ENCODE measurements at regions not wholly inside any gene's neighbourhood (a gene's known extent, or its start where the extent isn't known, plus 50 kb on each side); places are given as distances from the start of the nearest gene placed in this dataset.

DNA sequence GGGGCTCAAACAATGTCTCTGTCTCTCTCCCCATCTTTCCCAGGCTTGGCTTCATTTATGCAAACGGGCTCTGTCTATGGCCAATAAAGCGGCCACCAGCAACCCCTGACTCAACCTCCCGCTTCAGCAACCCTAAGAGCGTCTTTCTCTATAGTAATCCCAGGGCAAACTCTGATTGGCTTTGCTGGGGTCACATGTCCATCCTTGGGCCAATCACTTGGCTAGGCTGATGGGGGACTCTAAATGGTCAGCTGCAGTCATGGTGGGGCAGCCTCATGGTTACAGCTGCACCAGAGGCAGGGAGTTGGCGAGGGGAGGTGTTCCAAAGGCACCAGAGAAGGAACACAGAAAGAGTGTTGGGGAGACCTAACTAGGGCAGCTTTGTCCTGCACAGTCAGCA, 68.5 kb upstream of the BLCAP start:
- TF ChIP-seq, protein P1, sequence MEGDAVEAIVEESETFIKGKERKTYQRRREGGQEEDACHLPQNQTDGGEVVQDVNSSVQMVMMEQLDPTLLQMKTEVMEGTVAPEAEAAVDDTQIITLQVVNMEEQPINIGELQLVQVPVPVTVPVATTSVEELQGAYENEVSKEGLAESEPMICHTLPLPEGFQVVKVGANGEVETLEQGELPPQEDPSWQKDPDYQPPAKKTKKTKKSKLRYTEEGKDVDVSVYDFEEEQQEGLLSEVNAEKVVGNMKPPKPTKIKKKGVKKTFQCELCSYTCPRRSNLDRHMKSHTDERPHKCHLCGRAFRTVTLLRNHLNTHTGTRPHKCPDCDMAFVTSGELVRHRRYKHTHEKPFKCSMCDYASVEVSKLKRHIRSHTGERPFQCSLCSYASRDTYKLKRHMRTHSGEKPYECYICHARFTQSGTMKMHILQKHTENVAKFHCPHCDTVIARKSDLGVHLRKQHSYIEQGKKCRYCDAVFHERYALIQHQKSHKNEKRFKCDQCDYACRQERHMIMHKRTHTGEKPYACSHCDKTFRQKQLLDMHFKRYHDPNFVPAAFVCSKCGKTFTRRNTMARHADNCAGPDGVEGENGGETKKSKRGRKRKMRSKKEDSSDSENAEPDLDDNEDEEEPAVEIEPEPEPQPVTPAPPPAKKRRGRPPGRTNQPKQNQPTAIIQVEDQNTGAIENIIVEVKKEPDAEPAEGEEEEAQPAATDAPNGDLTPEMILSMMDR (conservative IDR thresholded peaks at IDR 0.05; ENCODE audit: low read depth) = no peak
- DNase-seq (ENCODE audit: low spot score) = no peak
- CTCF ChIA-PET = no interaction called here
- POLR2A ChIA-PET (ENCODE audit: low non-redundant PET) = no interaction called here
- H3K27ac ChIP-seq = no peak overlapping the region

DNA sequence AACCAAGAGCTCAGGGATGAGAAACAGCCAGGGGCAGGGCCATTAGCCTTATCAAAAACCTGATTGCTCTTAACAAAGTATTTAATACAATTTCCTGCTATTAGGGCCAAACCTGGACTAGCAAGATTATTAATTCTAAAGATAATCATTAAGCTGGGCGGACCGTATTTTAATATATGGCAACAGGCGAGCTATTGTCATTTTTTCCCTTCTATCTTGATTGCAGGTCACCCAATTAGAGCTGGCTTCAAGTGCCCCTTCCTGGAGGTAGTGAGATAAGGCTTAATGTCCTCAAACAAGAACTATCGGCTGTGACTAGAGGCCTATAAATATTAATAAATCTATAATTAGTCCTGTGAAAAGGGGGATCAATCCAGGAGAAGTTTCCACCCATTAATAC, 66.0 kb upstream of the BLCAP start:
- DNase-seq (ENCODE audit: low spot score) = no peak
- H3K27ac ChIP-seq = no peak overlapping the region
- POLR2A ChIA-PET (ENCODE audit: low non-redundant PET) = no interaction called here
- TF ChIP-seq, protein P1 (conservative IDR thresholded peaks at IDR 0.05; ENCODE audit: low read depth) = no peak
- CTCF ChIA-PET = no interaction called here

DNA sequence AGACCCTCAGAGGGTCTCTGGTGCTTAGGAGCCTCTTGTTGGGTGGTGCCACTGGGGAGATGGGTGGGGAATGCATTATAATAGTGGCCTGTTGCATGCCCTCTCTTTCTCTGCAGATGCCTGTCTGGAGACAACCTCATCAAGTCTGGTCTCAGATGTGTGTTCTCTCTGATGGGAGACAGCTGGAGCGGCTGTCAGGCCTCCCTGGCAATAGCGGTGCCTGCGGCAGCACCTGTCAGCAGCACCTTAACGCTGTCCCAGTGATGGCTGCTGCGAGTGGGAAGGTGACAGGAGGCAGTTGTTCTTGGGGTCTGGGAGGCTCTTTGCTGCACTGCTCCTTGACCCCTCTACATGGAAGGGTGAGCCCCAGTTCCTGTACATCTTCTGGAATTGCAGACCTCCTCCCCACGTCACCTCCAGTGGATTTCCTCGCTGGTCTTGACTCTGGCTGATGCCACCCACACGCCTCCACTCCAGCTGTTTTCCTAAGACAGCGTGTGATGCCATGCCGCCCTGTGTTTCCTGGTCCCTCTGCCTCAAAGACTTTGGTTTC, 63.3 kb upstream of the BLCAP start:
- no peak for DNase-seq (ENCODE audit: low spot score)
- ChIA-PET CTCF (interaction anchor here (0.9 kb wide), 2 partner anchors 26 to 27 kb away, joined by 3 read pairs; no protein-coding TSS in a partner anchor), POLR2A (ENCODE audit: low non-redundant PET) (no interaction called here)
- H3K27ac ChIP-seq = no peak overlapping the region
- TF ChIP-seq, protein P1 (conservative IDR thresholded peaks at IDR 0.05; ENCODE audit: low read depth) = no peak

DNA sequence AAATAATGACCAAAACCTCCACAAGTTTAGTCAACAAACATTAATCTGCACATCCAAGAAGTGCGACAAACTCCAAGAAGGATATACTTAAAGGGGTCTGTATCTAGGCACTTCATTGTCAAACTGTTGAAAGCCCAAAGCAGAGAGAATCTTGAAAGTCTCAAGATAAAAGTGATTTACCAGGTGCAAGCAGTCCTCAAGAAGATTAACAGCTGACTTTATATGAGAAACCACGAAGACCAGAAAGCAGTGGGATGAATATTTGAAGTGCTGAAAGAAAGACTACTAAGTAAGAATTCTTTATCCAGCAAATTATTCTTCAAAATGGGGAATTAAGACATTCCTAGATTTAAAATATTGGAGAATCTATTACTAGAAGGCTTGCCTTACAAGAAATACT, 58.4 kb upstream of the BLCAP start:
- DNase-seq (ENCODE audit: low spot score) = no peak
- ChIA-PET CTCF (no interaction called here), POLR2A (ENCODE audit: low non-redundant PET) (no interaction called here)
- TF ChIP-seq, protein P1 (conservative IDR thresholded peaks at IDR 0.05; ENCODE audit: low read depth) = no peak
- no peak overlapping the region for H3K27ac ChIP-seq

DNA sequence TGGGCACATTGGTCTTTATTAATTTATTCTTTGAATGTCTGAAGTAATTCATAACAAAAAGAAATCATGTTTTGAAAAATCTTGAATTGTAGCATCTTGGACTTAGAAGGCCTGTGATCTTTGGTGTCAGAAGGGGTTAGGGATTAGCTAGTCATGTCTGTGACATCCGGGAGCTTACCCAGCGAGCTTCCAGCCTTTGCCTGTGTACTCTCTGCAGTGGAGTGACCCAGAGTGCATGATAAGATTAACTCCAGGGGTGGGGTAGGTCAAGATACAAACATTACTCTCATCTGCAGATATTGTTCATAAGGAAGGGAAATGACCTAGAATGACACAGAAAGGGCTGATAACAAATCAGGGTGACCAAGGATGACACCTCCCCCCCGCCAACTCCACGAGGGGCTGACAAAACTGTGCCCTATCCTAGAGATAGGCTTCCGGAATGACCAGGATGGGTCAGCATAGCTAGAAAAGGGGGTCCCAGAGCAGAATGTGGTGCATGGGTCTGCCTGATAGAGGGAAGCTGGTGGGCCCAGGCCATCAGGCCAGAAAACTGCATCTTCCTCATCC, 56.6 kb upstream of the BLCAP start:
- DNase-seq (ENCODE audit: low spot score) = no peak
- POLR2A ChIA-PET (ENCODE audit: low non-redundant PET) = interaction anchor here (0.6 to 0.9 kb wide), 2 partner anchors 9 to 57 kb away, joined by 3 to 4 read pairs; partner anchors contain the start of gene BLCAP
- TF ChIP-seq, protein P1 (conservative IDR thresholded peaks at IDR 0.05; ENCODE audit: low read depth) = no peak

DNA sequence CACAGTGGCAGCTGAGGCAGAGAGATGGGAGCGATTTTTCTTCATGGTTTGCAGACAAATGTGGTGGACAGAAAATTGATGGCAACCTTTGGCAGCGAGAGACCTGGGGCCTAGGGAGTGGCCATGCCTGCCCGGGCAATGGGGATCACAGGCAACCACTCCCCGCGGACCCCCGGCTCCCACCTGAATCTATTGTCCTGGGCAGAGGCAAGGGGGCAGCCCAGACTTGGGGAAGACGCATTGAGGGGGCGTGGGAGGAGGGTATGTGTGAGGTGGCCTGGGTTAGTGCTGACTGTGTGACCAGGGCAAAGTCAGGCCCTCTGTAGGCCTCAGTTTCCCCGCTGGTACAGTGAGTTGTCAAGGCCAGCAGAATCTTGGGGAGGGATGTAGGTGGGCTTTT, 53.6 kb upstream of the BLCAP start:
- no peak for DNase-seq (ENCODE audit: low spot score)
- CTCF ChIA-PET = interaction anchor here (1.1 to 1.7 kb wide), 3 partner anchors 10 to 42 kb away, joined by 3 read pairs; no protein-coding TSS in a partner anchor
- TF ChIP-seq, protein P1 (conservative IDR thresholded peaks at IDR 0.05; ENCODE audit: low read depth) = no peak
- no peak overlapping the region for H3K27ac ChIP-seq
- POLR2A ChIA-PET (ENCODE audit: low non-redundant PET) = no interaction called here

More for the DNA sequence above, 56.6 kb upstream of the BLCAP start:
- CTCF ChIA-PET = interaction anchor here (1.3 kb wide), 1 partner anchor 20 kb away, joined by 7 read pairs; no protein-coding TSS in a partner anchor
- H3K27ac ChIP-seq = no peak overlapping the region

All from RWPE1 (cell line).